ENCODE measurements at regions not wholly inside any gene's neighbourhood (a gene's known extent, or its start where the extent isn't known, plus 50 kb on each side); places are given as distances from the start of the nearest gene placed in this dataset.

GRCh38 chr12:114894076-114894475, 210.1 kb upstream of the TBX3 start:
- Histone ChIP-seq H3K27me3 (ENCODE audit: control insufficient read depth in 3 of 3, insufficient read depth in 3 of 3, low read length in 2 of 3) (no peaks in the 10 kb centered on the region), H3K36me3 (ENCODE audit: control insufficient read depth in 4 of 4, insufficient read depth in 4 of 4, low read length in 4 of 4) (no peaks in the 10 kb centered on the region), H3K4me1 (ENCODE audit: control insufficient read depth in 5 of 5, insufficient read depth in 5 of 5, low read length in 5 of 5) (peaks cover 0 to 26% (median 5%) of the 10 kb centered on the region in 5 donors), H3K9ac (ENCODE audit: insufficient read depth in 1 of 2, low read length in 2 of 2) (no peak overlapping the region), H3K27ac (ENCODE audit: low read depth in 1 of 2, low read length in 1 of 2) (no peak overlapping the region), H3K4me3 (no peak overlapping the region), H3K9me3 (ENCODE audit: control insufficient read depth in 4 of 4, insufficient read depth in 3 of 4, low read length in 3 of 4) (no peaks in the 10 kb centered on the region)
- WGBS, 2 donors = 79 to 87% methylated on average over 3 of the region's 3 CpGs
- TF ChIP-seq CTCF (IDR thresholded peaks at IDR 0.05; ENCODE audit: control extremely low read depth, extremely low read depth) = no peak
- ATAC-seq (ENCODE audit: insufficient read depth, low FRiP score) = no peak
- no peak for DNase-seq

GRCh38 chr12:114888928-114889584, 205.1 kb upstream of the TBX3 start:
- no peaks in the 10 kb centered on the region for H3K27me3 ChIP-seq (ENCODE audit: control insufficient read depth in 3 of 3, insufficient read depth in 3 of 3, low read length in 2 of 3)
- no peaks in the 10 kb centered on the region for H3K9me3 ChIP-seq (ENCODE audit: control insufficient read depth in 4 of 4, insufficient read depth in 3 of 4, low read length in 3 of 4)
- WGBS, 2 donors = 87 to 91% methylated on average over 2 of the region's 2 CpGs
- no peak for TF ChIP-seq CTCF (IDR thresholded peaks at IDR 0.05; ENCODE audit: control extremely low read depth, extremely low read depth)
- H3K9ac ChIP-seq (ENCODE audit: insufficient read depth in 1 of 2, low read length in 2 of 2) = no peak overlapping the region
- H3K4me3 ChIP-seq = no peak overlapping the region
- DNase-seq (peak in 2 of 3 donors; percentile 59 to 76), ATAC-seq (ENCODE audit: insufficient read depth, low FRiP score) (no peak)
- H3K36me3 ChIP-seq (ENCODE audit: control insufficient read depth in 4 of 4, insufficient read depth in 4 of 4, low read length in 4 of 4) = no peaks in the 10 kb centered on the region
- peaks cover 0 to 32% (median 8%) of the 10 kb centered on the region in 5 donors for H3K4me1 ChIP-seq (ENCODE audit: control insufficient read depth in 5 of 5, insufficient read depth in 5 of 5, low read length in 5 of 5)
- H3K27ac ChIP-seq (ENCODE audit: low read depth in 1 of 2, low read length in 1 of 2) = no peak overlapping the region

GRCh38 chr12:114888448-114888847, 204.5 kb upstream of the TBX3 start:
- H3K9ac ChIP-seq (ENCODE audit: insufficient read depth in 1 of 2, low read length in 2 of 2) = no peak overlapping the region
- 49 to 62% methylated on average over 1 of the region's 1 CpG for WGBS, 2 donors
- no peak overlapping the region for H3K27ac ChIP-seq (ENCODE audit: low read depth in 1 of 2, low read length in 1 of 2)
- H3K4me3 ChIP-seq = no peak overlapping the region
- no peak for ATAC-seq (ENCODE audit: insufficient read depth, low FRiP score)
- DNase-seq = peak in 2 of 3 donors; percentile 59 to 70
- H3K9me3 ChIP-seq (ENCODE audit: control insufficient read depth in 4 of 4, insufficient read depth in 3 of 4, low read length in 3 of 4) = no peaks in the 10 kb centered on the region
- H3K4me1 ChIP-seq (ENCODE audit: control insufficient read depth in 5 of 5, insufficient read depth in 5 of 5, low read length in 5 of 5) = peaks cover 0 to 33% (median 8%) of the 10 kb centered on the region in 5 donors
- no peaks in the 10 kb centered on the region for H3K27me3 ChIP-seq (ENCODE audit: control insufficient read depth in 3 of 3, insufficient read depth in 3 of 3, low read length in 2 of 3)
- H3K36me3 ChIP-seq (ENCODE audit: control insufficient read depth in 4 of 4, insufficient read depth in 4 of 4, low read length in 4 of 4) = no peaks in the 10 kb centered on the region
- TF ChIP-seq CTCF (IDR thresholded peaks at IDR 0.05; ENCODE audit: control extremely low read depth, extremely low read depth) = no peak

GRCh38 chr12:114885501-114885900, 201.5 kb upstream of the TBX3 start:
- Histone ChIP-seq H3K27ac (ENCODE audit: low read depth in 1 of 2, low read length in 1 of 2) (no peak overlapping the region), H3K9ac (ENCODE audit: insufficient read depth in 1 of 2, low read length in 2 of 2) (no peak overlapping the region), H3K4me3 (no peak overlapping the region), H3K36me3 (ENCODE audit: control insufficient read depth in 4 of 4, insufficient read depth in 4 of 4, low read length in 4 of 4) (no peaks in the 10 kb centered on the region), H3K9me3 (ENCODE audit: control insufficient read depth in 4 of 4, insufficient read depth in 3 of 4, low read length in 3 of 4) (no peaks in the 10 kb centered on the region), H3K27me3 (ENCODE audit: control insufficient read depth in 3 of 3, insufficient read depth in 3 of 3, low read length in 2 of 3) (no peaks in the 10 kb centered on the region), H3K4me1 (ENCODE audit: control insufficient read depth in 5 of 5, insufficient read depth in 5 of 5, low read length in 5 of 5) (peaks cover 0 to 28% (median 8%) of the 10 kb centered on the region in 5 donors)
- 90 to 91% methylated on average over 4 of the region's 4 CpGs for whole genome bisulfite sequencing, 2 donors
- DNase-seq (no peak), ATAC-seq (ENCODE audit: insufficient read depth, low FRiP score) (no peak)
- TF ChIP-seq CTCF (IDR thresholded peaks at IDR 0.05; ENCODE audit: control extremely low read depth, extremely low read depth) = no peak
